Left renal pelvis (tissue), 4 donors: ENCODE measurements at regions not wholly inside any gene's neighbourhood (a gene's known extent, or its start where the extent isn't known, plus 50 kb on each side); places are given as distances from the start of the nearest gene placed in this dataset.

Source experiments
- DNase-seq, 4 donors: peaks; one replicate each; pipeline ENCODE4 v3.0.0-alpha.2; 2013; ENCODE audit warnings: low read depth in 4 of 4, low spot score in 3 of 4

- no peak for DNase-seq
These were observed 117.2 kb downstream of the CMPK2 start for GRCh38 chr2:6748406-6749067.

GRCh38 chr2:6749962-6750361 lies 115.7 kb downstream of the CMPK2 start:
- no peak for DNase-seq

- no peak for DNase-seq
These were observed 115.1 kb downstream of the CMPK2 start for GRCh38 chr2:6750411-6751158.

- no peak for DNase-seq
These were observed 111.3 kb downstream of the CMPK2 start for GRCh38 chr2:6754419-6754818.

- DNase-seq, result no peak
These were observed 110.3 kb downstream of the CMPK2 start for GRCh38 chr2:6755456-6755855.

GRCh38 chr2:6757215-6757614 lies 108.5 kb downstream of the CMPK2 start:
- DNase-seq, result no peak

GRCh38 chr2:6759689-6760088 lies 106.0 kb downstream of the CMPK2 start:
- no peak for DNase-seq

GRCh38 chr2:6760132-6760531 lies 105.6 kb downstream of the CMPK2 start:
- DNase-seq, result no peak

- DNase-seq, result no peak
These were observed 100.6 kb downstream of the CMPK2 start for GRCh38 chr2:6764968-6765723.

GRCh38 chr2:6769346-6769745 lies 96.4 kb downstream of the CMPK2 start:
- DNase-seq, result no peak

GRCh38 chr2:6770006-6770405 lies 95.7 kb downstream of the CMPK2 start:
- DNase-seq, result no peak

- DNase-seq, result no peak
These were observed 93.8 kb downstream of the CMPK2 start for GRCh38 chr2:6771634-6772611.

GRCh38 chr2:6773007-6773693 lies 92.6 kb downstream of the CMPK2 start:
- DNase-seq, result peak in 2 of 4 donors; percentile 29 to 41

GRCh38 chr2:6773694-6774044 lies 92.0 kb downstream of the CMPK2 start:
- DNase-seq, result no peak

GRCh38 chr2:6776125-6776524 lies 89.6 kb downstream of the CMPK2 start:
- no peak for DNase-seq

GRCh38 chr2:6777626-6778025 lies 88.1 kb downstream of the CMPK2 start:
- no peak for DNase-seq

- DNase-seq, result peak; percentile 61 to 82 (median 67)
These were observed 84.9 kb downstream of the CMPK2 start for GRCh38 chr2:6780765-6781274.

GRCh38 chr2:6782517-6783237 lies 83.0 kb downstream of the CMPK2 start:
- DNase-seq, result no peak

GRCh38 chr2:6783238-6783614 lies 82.5 kb downstream of the CMPK2 start:
- no peak for DNase-seq
